ENCODE measurements at regions not wholly inside any gene's neighbourhood (a gene's known extent, or its start where the extent isn't known, plus 50 kb on each side); places are given as distances from the start of the nearest gene placed in this dataset.

DNA sequence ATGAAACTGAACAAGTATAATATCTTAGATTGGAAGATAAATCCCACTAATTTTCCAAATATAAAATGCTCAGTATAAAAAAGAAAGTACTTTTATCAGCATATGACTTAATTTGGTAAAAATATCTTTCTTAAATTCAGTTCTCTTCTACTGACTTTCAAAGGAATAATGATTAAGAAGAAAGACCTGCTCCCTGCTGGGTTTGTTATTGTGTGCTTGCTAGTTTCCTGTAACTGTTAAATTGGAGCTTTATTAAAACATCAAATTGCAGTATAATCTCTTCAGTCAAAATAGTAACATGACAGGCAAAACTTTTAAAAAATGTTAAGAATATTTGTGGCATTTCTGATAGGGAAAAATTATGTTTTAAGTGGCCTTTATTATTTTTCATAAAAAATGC is 1317.4 kb upstream of the CDH2 start:
- Histone ChIP-seq H2BK5ac (ENCODE audit: insufficient read length, low read length) (no peak overlapping the region), H3K14ac (ENCODE audit: insufficient read depth, low read length) (no peak overlapping the region), H3K18ac (ENCODE audit: insufficient read length, low read depth, low read length) (no peak overlapping the region), H2BK15ac (ENCODE audit: low read depth, low read length) (no peak overlapping the region), H2BK120ac (ENCODE audit: low read depth, low read length, poor library complexity, severe bottlenecking) (no peak overlapping the region), H4K8ac (replicated peaks; ENCODE audit: insufficient read length, low read depth, low read length) (no peak overlapping the region), H3K56ac (ENCODE audit: insufficient read length, low read depth, low read length) (no peak overlapping the region), H3K23ac (ENCODE audit: insufficient read length, low read depth, low read length) (no peak overlapping the region), H3K27ac (ENCODE audit: insufficient read length, low read depth, low read length) (no peak overlapping the region), H3K9me3 (ENCODE audit: control insufficient read depth, low read depth, low read length) (no peaks in the 10 kb centered on the region), H4K20me1 (ENCODE audit: control insufficient read depth, insufficient read depth, insufficient read length) (no peaks in the 10 kb centered on the region), H2AFZ (ENCODE audit: low read length) (no peak overlapping the region), H2BK20ac (ENCODE audit: low read depth, low read length, poor library complexity, severe bottlenecking) (no peak overlapping the region), H2BK12ac (ENCODE audit: insufficient read length, low read depth, low read length) (no peak overlapping the region), H2AK5ac (ENCODE audit: insufficient read length, low read length) (no peak overlapping the region), H3K79me1 (ENCODE audit: insufficient read depth, low read depth, low read length, poor library complexity, severe bottlenecking) (no peaks in the 10 kb centered on the region), H3K4me2 (ENCODE audit: insufficient read depth, insufficient read length, low read length) (no peak overlapping the region), H3K79me2 (ENCODE audit: insufficient read depth, low read length) (no peaks in the 10 kb centered on the region), H3K27me3 (ENCODE audit: insufficient read depth, low read length) (no peaks in the 10 kb centered on the region), H3T11ph (ENCODE audit: low read length) (no peak overlapping the region), H3K23me2 (ENCODE audit: insufficient read length, low read depth, low read length, poor library complexity, severe bottlenecking) (no peaks in the 10 kb centered on the region), H3K4ac (ENCODE audit: low read depth, low read length) (no peak overlapping the region), H4K91ac (ENCODE audit: insufficient read length, low read depth, low read length) (no peak overlapping the region), H3K4me1 (ENCODE audit: insufficient read depth, low read length) (no peaks in the 10 kb centered on the region), H4K5ac (ENCODE audit: insufficient read length, low read depth, low read length) (no peak overlapping the region), H3K9ac (ENCODE audit: extremely low read depth, insufficient read length, low read length) (no peak overlapping the region)
- no peak for TF ChIP-seq CTCF (conservative IDR thresholded peaks at IDR 0.05)
- no peaks in the 10 kb centered on the region; a peak in 2 of 7 replicates for H3K36me3 Mint-ChIP-seq (ENCODE audit: insufficient read depth in 1 of 3, low read depth in 3 of 3)
- H3K4me1 Mint-ChIP-seq = no peaks in the 10 kb centered on the region
- H3K9me3 Mint-ChIP-seq = peaks cover 2 to 6% of the 10 kb centered on the region in 2 experiments; a peak in 1 of 5 replicates
- no peak overlapping the region for H3K4me3 Mint-ChIP-seq
- H3K27ac Mint-ChIP-seq = no peak overlapping the region
- DNase-seq = no peak
- H3K27me3 Mint-ChIP-seq (ENCODE audit: low read depth) = no peaks in the 10 kb centered on the region
